Activated CD4-positive, alpha-beta T cell treated with anti-CD3 and anti-CD28 coated beads for 4 hours (primary cell): ENCODE measurements at regions not wholly inside any gene's neighbourhood (a gene's known extent, or its start where the extent isn't known, plus 50 kb on each side); places are given as distances from the start of the nearest gene placed in this dataset.

Experiments
- DNase-seq, 2 donors: peaks; one replicate each; pipeline ENCODE4 v3.0.0-alpha.2; 2020

- DNase-seq = no peak
These were observed 202.1 kb downstream of the SEC23A start for GRCh38 chr14:38900887-38901286.

GRCh38 chr14:38887696-38888095 lies 215.3 kb downstream of the SEC23A start:
- no peak for DNase-seq

GRCh38 chr14:38884109-38884508 lies 218.9 kb downstream of the SEC23A start:
- DNase-seq = no peak

- no peak for DNase-seq
These were observed 219.9 kb downstream of the SEC23A start for GRCh38 chr14:38883127-38883526.

- no peak for DNase-seq
These were observed 220.5 kb downstream of the SEC23A start for GRCh38 chr14:38882533-38882932.

GRCh38 chr14:38880643-38881524 lies 222.2 kb downstream of the SEC23A start:
- DNase-seq = no peak

GRCh38 chr14:38877744-38878388 lies 225.2 kb downstream of the SEC23A start:
- no peak for DNase-seq

- DNase-seq = no peak
These were observed 228.3 kb downstream of the SEC23A start for GRCh38 chr14:38874721-38875120.

GRCh38 chr14:38873941-38874612 lies 229.0 kb downstream of the SEC23A start:
- DNase-seq = no peak

GRCh38 chr14:38870296-38870836 lies 232.7 kb downstream of the SEC23A start:
- DNase-seq = no peak

- DNase-seq = no peak
These were observed 234.4 kb downstream of the SEC23A start for GRCh38 chr14:38868399-38869290.

- DNase-seq = peak; percentile 29 to 47
These were observed 235.4 kb downstream of the SEC23A start for GRCh38 chr14:38867561-38868150.

GRCh38 chr14:38866461-38866860 lies 236.6 kb downstream of the SEC23A start:
- no peak for DNase-seq

- DNase-seq = no peak
These were observed 240.7 kb downstream of the SEC23A start for GRCh38 chr14:38862366-38862765.

- DNase-seq = no peak
These were observed 242.5 kb downstream of the SEC23A start for GRCh38 chr14:38860530-38860929.

- no peak for DNase-seq
These were observed 246.2 kb downstream of the SEC23A start for GRCh38 chr14:38856798-38857197.

GRCh38 chr14:38855513-38855912 lies 247.5 kb downstream of the SEC23A start:
- DNase-seq = no peak

- no peak for DNase-seq
These were observed 251.9 kb downstream of the SEC23A start for GRCh38 chr14:38851111-38851510.

GRCh38 chr14:38850664-38851063 lies 252.4 kb downstream of the SEC23A start:
- no peak for DNase-seq

GRCh38 chr14:38848243-38848935 lies 254.6 kb downstream of the SEC23A start:
- no peak for DNase-seq

- no peak for DNase-seq
These were observed 255.9 kb downstream of the SEC23A start for GRCh38 chr14:38847161-38847560.
